ENCODE measurements at regions not wholly inside any gene's neighbourhood (a gene's known extent, or its start where the extent isn't known, plus 50 kb on each side); places are given as distances from the start of the nearest gene placed in this dataset.

- TF ChIP-seq ZNF433 (tag by site-specific recombination; IDR thresholded peaks at IDR 0.05; ENCODE audit: low read depth): peak; percentile 65; the same call in 1 of the 2 replicates
- peak; percentile 24; the same call in 1 of the 2 replicates for TF ChIP-seq ZXDB (tag by site-specific recombination; IDR thresholded peaks at IDR 0.05)
- peak; percentile 52; the same call in 1 of the 2 replicates for TF ChIP-seq ZNF664 (tag by site-specific recombination; IDR thresholded peaks at IDR 0.05)
- TF ChIP-seq ZNF560 (tag by site-specific recombination; IDR thresholded peaks at IDR 0.05; ENCODE audit: borderline replicate concordance): peak; percentile 74; the same call in 1 of the 2 replicates
- peak; percentile 49; the same call in 1 of the 2 replicates for TF ChIP-seq ZNF140 (tag by site-specific recombination; IDR thresholded peaks at IDR 0.05)
- TF ChIP-seq ZNF654 (tag by site-specific recombination; IDR thresholded peaks at IDR 0.05; ENCODE audit: low read depth): peak; percentile 23; the same call in 1 of the 2 replicates
Observed at GRCh38 chr10:80011144-80011543, 62.2 kb upstream of the SFTPD start (continued).

DNA sequence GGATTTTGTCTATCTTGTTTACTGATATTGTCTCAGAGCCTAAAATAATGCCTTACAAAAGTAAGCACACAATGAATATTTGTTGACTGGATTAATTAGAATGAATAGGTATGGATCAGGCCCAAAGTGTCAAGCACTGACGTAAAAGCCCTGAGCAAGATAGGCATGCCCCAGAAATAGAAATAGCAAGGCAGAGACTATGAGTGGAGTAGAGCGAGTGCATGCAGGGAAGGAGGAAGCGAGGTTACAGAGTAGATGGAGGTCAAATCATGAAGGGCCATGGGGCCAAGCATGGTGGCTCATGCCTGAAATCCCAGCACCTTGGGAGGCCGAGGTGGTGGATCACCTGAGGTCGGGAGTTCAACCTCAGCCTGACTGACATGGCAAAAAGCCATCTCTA, 51.6 kb upstream of the SFTPD start:
- no peaks in the 10 kb centered on the region for H3K36me3 ChIP-seq (ENCODE audit: control insufficient read depth in 2 of 2, insufficient read depth in 1 of 2, low read length in 2 of 2)
- POLR2A ChIA-PET: no interaction called here
- CTCF ChIA-PET: no interaction called here
- H3K27ac ChIP-seq (ENCODE audit: extremely low read depth, low read depth, low read length): no peak overlapping the region
- H3K4me3 ChIP-seq (ENCODE audit: low read depth, low read length): no peak overlapping the region
- TF ChIP-seq GLI4 (tag by site-specific recombination; IDR thresholded peaks at IDR 0.05): no peak
- TF ChIP-seq ZNF626 (tag by site-specific recombination; IDR thresholded peaks at IDR 0.05): no peak
- TF ChIP-seq ZNF274 (IDR thresholded peaks at IDR 0.05; ENCODE audit: low read length): no peak
- no peak for TF ChIP-seq ZNF274 (tag by site-specific recombination; IDR thresholded peaks at IDR 0.05; ENCODE audit: borderline replicate concordance)
- TF ChIP-seq, protein P1, sequence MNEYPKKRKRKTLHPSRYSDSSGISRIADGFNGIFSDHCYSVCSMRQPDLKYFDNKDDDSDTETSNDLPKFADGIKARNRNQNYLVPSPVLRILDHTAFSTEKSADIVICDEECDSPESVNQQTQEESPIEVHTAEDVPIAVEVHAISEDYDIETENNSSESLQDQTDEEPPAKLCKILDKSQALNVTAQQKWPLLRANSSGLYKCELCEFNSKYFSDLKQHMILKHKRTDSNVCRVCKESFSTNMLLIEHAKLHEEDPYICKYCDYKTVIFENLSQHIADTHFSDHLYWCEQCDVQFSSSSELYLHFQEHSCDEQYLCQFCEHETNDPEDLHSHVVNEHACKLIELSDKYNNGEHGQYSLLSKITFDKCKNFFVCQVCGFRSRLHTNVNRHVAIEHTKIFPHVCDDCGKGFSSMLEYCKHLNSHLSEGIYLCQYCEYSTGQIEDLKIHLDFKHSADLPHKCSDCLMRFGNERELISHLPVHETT (tag by site-specific recombination; IDR thresholded peaks at IDR 0.05): no peak
- TF ChIP-seq ZNF76 (tag by site-specific recombination; IDR thresholded peaks at IDR 0.05; ENCODE audit: borderline replicate concordance, low read depth): no peak
- no peak for TF ChIP-seq ZNF391 (tag by site-specific recombination; IDR thresholded peaks at IDR 0.05; ENCODE audit: borderline replicate concordance, low read depth)
- TF ChIP-seq, protein P2, sequence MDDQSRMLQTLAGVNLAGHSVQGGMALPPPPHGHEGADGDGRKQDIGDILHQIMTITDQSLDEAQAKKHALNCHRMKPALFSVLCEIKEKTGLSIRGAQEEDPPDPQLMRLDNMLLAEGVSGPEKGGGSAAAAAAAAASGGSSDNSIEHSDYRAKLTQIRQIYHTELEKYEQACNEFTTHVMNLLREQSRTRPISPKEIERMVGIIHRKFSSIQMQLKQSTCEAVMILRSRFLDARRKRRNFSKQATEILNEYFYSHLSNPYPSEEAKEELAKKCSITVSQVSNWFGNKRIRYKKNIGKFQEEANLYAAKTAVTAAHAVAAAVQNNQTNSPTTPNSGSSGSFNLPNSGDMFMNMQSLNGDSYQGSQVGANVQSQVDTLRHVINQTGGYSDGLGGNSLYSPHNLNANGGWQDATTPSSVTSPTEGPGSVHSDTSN (CRISPR knock-in tag; IDR thresholded peaks at IDR 0.05): no peak
- TF ChIP-seq, protein P3, sequence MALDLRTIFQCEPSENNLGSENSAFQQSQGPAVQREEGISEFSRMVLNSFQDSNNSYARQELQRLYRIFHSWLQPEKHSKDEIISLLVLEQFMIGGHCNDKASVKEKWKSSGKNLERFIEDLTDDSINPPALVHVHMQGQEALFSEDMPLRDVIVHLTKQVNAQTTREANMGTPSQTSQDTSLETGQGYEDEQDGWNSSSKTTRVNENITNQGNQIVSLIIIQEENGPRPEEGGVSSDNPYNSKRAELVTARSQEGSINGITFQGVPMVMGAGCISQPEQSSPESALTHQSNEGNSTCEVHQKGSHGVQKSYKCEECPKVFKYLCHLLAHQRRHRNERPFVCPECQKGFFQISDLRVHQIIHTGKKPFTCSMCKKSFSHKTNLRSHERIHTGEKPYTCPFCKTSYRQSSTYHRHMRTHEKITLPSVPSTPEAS (tag by site-specific recombination; IDR thresholded peaks at IDR 0.05): no peak
- TF ChIP-seq ZNF16 (tag by site-specific recombination; IDR thresholded peaks at IDR 0.05; ENCODE audit: low read depth): no peak
- no peak for TF ChIP-seq ZNF10 (tag by site-specific recombination; IDR thresholded peaks at IDR 0.05)
- no peak for TF ChIP-seq ZNF169 (tag by site-specific recombination; IDR thresholded peaks at IDR 0.05)
- no peak for TF ChIP-seq ZNF19 (tag by site-specific recombination; IDR thresholded peaks at IDR 0.05; ENCODE audit: low read depth)
- TF ChIP-seq ZNF776 (tag by site-specific recombination; IDR thresholded peaks at IDR 0.05; ENCODE audit: borderline replicate concordance): no peak
- no peak for TF ChIP-seq OVOL3 (tag by site-specific recombination; IDR thresholded peaks at IDR 0.05)
- no peak for TF ChIP-seq ZNF140 (tag by site-specific recombination; IDR thresholded peaks at IDR 0.05)
- TF ChIP-seq ZNF558 (tag by site-specific recombination; IDR thresholded peaks at IDR 0.05): no peak
- no peak for TF ChIP-seq ZNF433 (tag by site-specific recombination; IDR thresholded peaks at IDR 0.05; ENCODE audit: low read depth)
- no peak for TF ChIP-seq ZNF311 (tag by site-specific recombination; IDR thresholded peaks at IDR 0.05; ENCODE audit: borderline replicate concordance)
- TF ChIP-seq ZNF404 (tag by site-specific recombination; IDR thresholded peaks at IDR 0.05): no peak
- no peaks in the 10 kb centered on the region for H3K9me3 ChIP-seq (ENCODE audit: control insufficient read depth, insufficient read depth, low read depth, low read length)
- no peaks in the 10 kb centered on the region for H3K4me1 ChIP-seq (ENCODE audit: control insufficient read depth, insufficient read depth, low read length)

Data from HEK293 (cell line).